ENCODE measurements at regions not wholly inside any gene's neighbourhood (a gene's known extent, or its start where the extent isn't known, plus 50 kb on each side); places are given as distances from the start of the nearest gene placed in this dataset.

GRCh38 chr18:51580580-51580979, 383.1 kb upstream of the MEX3C start:
- Histone ChIP-seq H3K56ac (replicated peaks; ENCODE audit: insufficient read length, low read depth, low read length) (no peak overlapping the region), H2BK120ac (replicated peaks; ENCODE audit: low read depth, low read length) (no peak overlapping the region), H3K9me3 (ENCODE audit: insufficient read depth in 2 of 2, low read depth in 1 of 2, low read length in 1 of 2) (no peaks in the 10 kb centered on the region), H3K4me1 (replicated peaks in 1 of 4; ENCODE audit: control insufficient read depth in 3 of 4, insufficient read depth in 4 of 4, low read length in 3 of 4) (peaks cover 0 to 4% (median 0%) of the 10 kb centered on the region in 4 experiments; a peak in 1 of 7 replicates), H4K91ac (replicated peaks; ENCODE audit: insufficient read length, low read length) (no peak overlapping the region), H3K4me2 (ENCODE audit: insufficient read depth in 1 of 2, low read depth in 2 of 2, low read length in 2 of 2) (no peak overlapping the region), H2BK20ac (ENCODE audit: low read length) (no peak overlapping the region), H3K79me1 (ENCODE audit: low read depth, low read length) (no peaks in the 10 kb centered on the region), H3K36me3 (ENCODE audit: control insufficient read depth in 2 of 4, insufficient read depth in 4 of 4, low read length in 3 of 4) (no peaks in the 10 kb centered on the region), H2BK15ac (ENCODE audit: low read length) (no peak overlapping the region), H2BK12ac (ENCODE audit: low read depth, low read length) (no peak overlapping the region), H4K5ac (ENCODE audit: insufficient read length, low read depth, low read length) (no peak overlapping the region), H2AFZ (ENCODE audit: low read length) (no peak overlapping the region), H3K4ac (replicated peaks; ENCODE audit: insufficient read length, low read depth, low read length) (no peak overlapping the region), H3K23ac (ENCODE audit: insufficient read length) (no peak overlapping the region), H3K9ac (replicated peaks in 1 of 4; ENCODE audit: extremely low read depth in 1 of 4, low read depth in 3 of 4, low read length in 3 of 4) (no peak overlapping the region), H3K4me3 (ENCODE audit: extremely low read depth in 1 of 4, insufficient read depth in 2 of 4, low read depth in 3 of 4, low read length in 4 of 4) (no peak overlapping the region), H4K8ac (ENCODE audit: extremely low read depth, insufficient read depth, low read length) (no peak overlapping the region), H3K79me2 (ENCODE audit: control insufficient read depth in 1 of 2, insufficient read depth in 2 of 2, low read length in 2 of 2) (no peaks in the 10 kb centered on the region), H3K23me2 (ENCODE audit: low read depth, low read length) (no peaks in the 10 kb centered on the region), H2AK5ac (ENCODE audit: low read depth, low read length) (no peak overlapping the region), H3K18ac (ENCODE audit: extremely low read depth, low read length) (no peak overlapping the region), H3K27me3 (replicated peaks in 1 of 4; ENCODE audit: control insufficient read depth in 3 of 4, extremely low read depth in 1 of 4, insufficient read depth in 3 of 4, low read length in 3 of 4) (peaks cover 0 to 2% (median 0%) of the 10 kb centered on the region in 4 experiments; a peak in 2 of 7 replicates), H3K14ac (ENCODE audit: insufficient read length) (peak overlapping the region; percentile 10), H4K20me1 (replicated peaks in 1 of 2; ENCODE audit: control insufficient read depth in 1 of 2, insufficient read depth in 2 of 2, low read length in 2 of 2) (no peaks in the 10 kb centered on the region), H3K27ac (ENCODE audit: low read depth, low read length) (no peak overlapping the region), H2BK5ac (ENCODE audit: low read depth, low read length) (no peak overlapping the region)
- no peak for DNase-seq (ENCODE audit: low read depth in 1 of 2, low spot score in 2 of 2)
- FAIRE-seq: no peak
- CTCF ChIA-PET (ENCODE audit: partially characterized antibody): no interaction called here
- no peak for TF ChIP-seq CHD1 (IDR thresholded peaks at IDR 0.05; ENCODE audit: low read depth, low read length)
- no peak for TF ChIP-seq CTCF (IDR thresholded peaks at IDR 0.05; ENCODE audit: control extremely low read depth in 1 of 3, insufficient read depth in 1 of 3, low read depth in 1 of 3, low read length in 3 of 3)
- peak; percentile 58 for TF ChIP-seq POLR2AphosphoS5 (IDR thresholded peaks at IDR 0.05; ENCODE audit: low read depth, low read length)
- peak; percentile 27; the same call in 1 of the 2 replicates for TF ChIP-seq JUND (IDR thresholded peaks at IDR 0.05; ENCODE audit: low read length)
- 66% methylated on average over 4 of the region's 4 CpGs; no CpG with 5 or more reads in 1 of the 2 experiments for WGBS, 2 experiments (ENCODE audit: extremely low coverage in 1 of 2, insufficient coverage in 1 of 2, insufficient read length in 1 of 2, insufficient replicate concordance in 2 of 2, low coverage in 1 of 2, low lambda C conversion rate in 2 of 2, missing lambda C conversion rate in 1 of 2)
- POLR2A ChIA-PET (ENCODE audit: partially characterized antibody): no interaction called here
